AG09319 (cell line): ENCODE measurements at regions not wholly inside any gene's neighbourhood (a gene's known extent, or its start where the extent isn't known, plus 50 kb on each side); places are given as distances from the start of the nearest gene placed in this dataset.

Source experiments
- DNase-seq: peaks from one replicate; pipeline ENCODE4 v3.0.0-alpha.2; 2010; ENCODE audit warnings: low read depth; ENCODE audit errors: extremely low read depth
- CTCF ChIP-seq: IDR thresholded peaks from 2 replicates; pipeline ENCODE4 v1.5.1; 2011; ENCODE audit warnings: low read depth, mild to moderate bottlenecking, inconsistent platforms, low read length, moderate library complexity

GRCh38 chr11:30089921-30090320, 73.1 kb upstream of the KCNA4 start:
- DNase-seq = no peak
- no peak for TF ChIP-seq CTCF

- no peak for TF ChIP-seq CTCF
- no peak for DNase-seq
These were observed 74.4 kb upstream of the KCNA4 start for GRCh38 chr11:30091246-30091645.

- no peak for TF ChIP-seq CTCF
- no peak for DNase-seq
These were observed 74.9 kb upstream of the KCNA4 start for GRCh38 chr11:30091737-30092136.

- TF ChIP-seq CTCF = no peak
- no peak for DNase-seq
These were observed 75.7 kb upstream of the KCNA4 start for GRCh38 chr11:30092518-30092917.

- TF ChIP-seq CTCF = no peak
- DNase-seq = no peak
These were observed 83.7 kb upstream of the KCNA4 start for GRCh38 chr11:30100495-30100894.

- DNase-seq = no peak
- TF ChIP-seq CTCF = no peak
These were observed 89.7 kb upstream of the KCNA4 start for GRCh38 chr11:30106222-30107181.

GRCh38 chr11:30107899-30108298, 91.1 kb upstream of the KCNA4 start:
- no peak for DNase-seq
- TF ChIP-seq CTCF = no peak
